ENCODE measurements at regions not wholly inside any gene's neighbourhood (a gene's known extent, or its start where the extent isn't known, plus 50 kb on each side); places are given as distances from the start of the nearest gene placed in this dataset.

- Mint-ChIP-seq H3K27me3 (ENCODE audit: low read depth) (peaks cover 32% of the 10 kb centered on the region), H3K4me3 (ENCODE audit: unreplicated experiment) (no peak overlapping the region), H3K4me1 (ENCODE audit: low read depth) (no peaks in the 10 kb centered on the region), H3K27ac (ENCODE audit: unreplicated experiment) (no peak overlapping the region), H3K9me3 (ENCODE audit: low read depth) (no peaks in the 10 kb centered on the region), H3K36me3 (ENCODE audit: low read depth) (peaks cover 3% of the 10 kb centered on the region)
- TF ChIP-seq CTCF (IDR thresholded peaks at IDR 0.05), result no peak
- no peak for DNase-seq (ENCODE audit: low spot score)
Measured at GRCh38 chr13:97616385-97616784, 182.4 kb downstream of the RAP2A start.

GRCh38 chr13:97621025-97621424 is 187.1 kb downstream of the RAP2A start:
- Mint-ChIP-seq H3K4me3 (ENCODE audit: unreplicated experiment) (no peak overlapping the region), H3K36me3 (ENCODE audit: low read depth) (peaks cover 3% of the 10 kb centered on the region), H3K4me1 (ENCODE audit: low read depth) (no peaks in the 10 kb centered on the region), H3K9me3 (ENCODE audit: low read depth) (no peaks in the 10 kb centered on the region), H3K27me3 (ENCODE audit: low read depth) (peaks cover 25% of the 10 kb centered on the region), H3K27ac (ENCODE audit: unreplicated experiment) (no peak overlapping the region)
- DNase-seq (ENCODE audit: low spot score), result no peak
- TF ChIP-seq CTCF (IDR thresholded peaks at IDR 0.05), result no peak

- Mint-ChIP-seq H3K27me3 (ENCODE audit: low read depth) (peaks cover 22% of the 10 kb centered on the region), H3K9me3 (ENCODE audit: low read depth) (no peaks in the 10 kb centered on the region), H3K36me3 (ENCODE audit: low read depth) (peaks cover 3% of the 10 kb centered on the region), H3K4me1 (ENCODE audit: low read depth) (no peaks in the 10 kb centered on the region), H3K27ac (ENCODE audit: unreplicated experiment) (no peak overlapping the region), H3K4me3 (ENCODE audit: unreplicated experiment) (no peak overlapping the region)
- no peak for TF ChIP-seq CTCF (IDR thresholded peaks at IDR 0.05)
- no peak for DNase-seq (ENCODE audit: low spot score)
Measured at GRCh38 chr13:97621631-97622030, 187.7 kb downstream of the RAP2A start.

GRCh38 chr13:97627566-97627965 is 193.6 kb downstream of the RAP2A start:
- Mint-ChIP-seq H3K36me3 (ENCODE audit: low read depth) (peaks cover 3% of the 10 kb centered on the region), H3K9me3 (ENCODE audit: low read depth) (peaks cover 9% of the 10 kb centered on the region), H3K4me3 (ENCODE audit: unreplicated experiment) (no peak overlapping the region), H3K27ac (ENCODE audit: unreplicated experiment) (peak overlapping the region; percentile 28), H3K4me1 (ENCODE audit: low read depth) (peaks cover 7% of the 10 kb centered on the region), H3K27me3 (ENCODE audit: low read depth) (peaks cover 2% of the 10 kb centered on the region)
- DNase-seq (ENCODE audit: low spot score), result no peak
- TF ChIP-seq CTCF (IDR thresholded peaks at IDR 0.05), result no peak

- no peak overlapping the region for H3K27ac Mint-ChIP-seq (ENCODE audit: unreplicated experiment)
- no peak for TF ChIP-seq CTCF (IDR thresholded peaks at IDR 0.05)
- DNase-seq (ENCODE audit: low spot score), result no peak
- H3K27me3 Mint-ChIP-seq (ENCODE audit: low read depth), result no peaks in the 10 kb centered on the region
- peaks cover 7% of the 10 kb centered on the region for H3K4me1 Mint-ChIP-seq (ENCODE audit: low read depth)
- peaks cover 21% of the 10 kb centered on the region for H3K9me3 Mint-ChIP-seq (ENCODE audit: low read depth)
- no peak overlapping the region for H3K4me3 Mint-ChIP-seq (ENCODE audit: unreplicated experiment)
- peaks cover 4% of the 10 kb centered on the region for H3K36me3 Mint-ChIP-seq (ENCODE audit: low read depth)
Measured at GRCh38 chr13:97629601-97630272, 195.8 kb downstream of the RAP2A start.

All from chondrocyte (in vitro differentiated cells).